ENCODE measurements at regions not wholly inside any gene's neighbourhood (a gene's known extent, or its start where the extent isn't known, plus 50 kb on each side); places are given as distances from the start of the nearest gene placed in this dataset.

DNA sequence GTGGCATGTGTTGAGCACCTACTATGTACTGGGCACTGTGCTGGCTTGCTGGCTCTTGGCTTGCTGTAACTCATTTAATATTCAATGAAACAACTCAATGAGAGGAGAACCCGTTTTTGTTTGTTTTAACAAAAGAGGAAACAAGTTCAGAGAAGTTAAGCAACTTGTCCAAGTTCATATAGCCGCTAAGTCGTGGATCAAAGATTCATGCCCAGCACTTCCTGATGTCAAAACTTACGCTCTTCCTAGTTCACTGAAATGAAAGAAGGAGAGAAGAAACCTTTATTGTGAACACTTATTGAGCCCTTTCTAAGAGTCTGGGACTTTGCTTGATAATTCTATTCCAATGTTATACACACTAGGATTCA lies 475.9 kb downstream of the PTPRU start:
- peak overlapping the region; percentile 49 for H3K27ac Mint-ChIP-seq
- ATAC-seq (no peak), DNase-seq (ENCODE audit: low spot score in 2 of 2) (no peak)
- H3K4me3 Mint-ChIP-seq: peak overlapping the region; percentile 13
- H3K4me1 Mint-ChIP-seq: peaks cover 43% of the 10 kb centered on the region
- no peaks in the 10 kb centered on the region for H3K9me3 Mint-ChIP-seq
- H3K36me3 Mint-ChIP-seq: no peaks in the 10 kb centered on the region

DNA sequence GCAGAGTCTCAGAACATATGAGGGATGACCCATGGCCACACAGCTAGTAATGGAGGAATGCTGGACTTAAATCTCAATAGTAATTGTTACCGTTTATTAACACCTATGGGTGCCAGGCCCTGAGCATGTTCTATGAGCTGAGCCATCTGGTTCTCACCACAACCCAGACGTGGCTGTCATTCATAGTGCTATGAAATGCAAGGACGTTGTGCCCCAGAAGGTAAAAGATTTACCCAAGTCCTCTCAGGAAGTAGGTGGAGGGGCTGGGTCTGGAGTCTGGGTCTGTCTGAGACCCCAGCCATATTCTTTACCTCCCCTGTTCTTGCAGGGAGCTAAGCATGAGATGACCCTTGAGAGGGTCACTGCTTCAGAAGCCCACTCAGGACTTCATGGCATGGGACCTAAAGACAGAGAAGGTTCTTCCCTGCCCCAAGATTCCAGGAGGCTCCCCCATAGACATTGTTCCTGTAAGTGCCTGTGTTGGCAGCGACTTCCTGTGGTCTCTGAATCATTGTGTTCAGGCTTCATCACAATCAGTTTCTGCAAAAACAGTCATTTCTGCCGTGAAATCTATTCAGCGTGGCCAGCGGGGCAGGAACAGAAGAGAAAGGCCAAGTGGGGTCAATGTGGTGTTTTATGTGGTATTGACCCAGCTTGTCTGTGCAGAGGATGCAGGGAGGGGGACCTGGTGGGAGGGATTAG lies 475.4 kb downstream of the PTPRU start:
- peaks cover 43% of the 10 kb centered on the region for H3K4me1 Mint-ChIP-seq
- no peaks in the 10 kb centered on the region for H3K9me3 Mint-ChIP-seq
- H3K36me3 Mint-ChIP-seq: no peaks in the 10 kb centered on the region
- H3K27ac Mint-ChIP-seq: peak overlapping the region; percentile 49
- ATAC-seq (peak; percentile 85), DNase-seq (ENCODE audit: low spot score in 2 of 2) (peak in 1 of 2 donors; percentile 75)
- peak overlapping the region; percentile 13 for H3K4me3 Mint-ChIP-seq

GRCh38 chr1:29709704-29710280 lies 473.5 kb downstream of the PTPRU start:
- ATAC-seq (no peak), DNase-seq (ENCODE audit: low spot score in 2 of 2) (no peak)
- Mint-ChIP-seq H3K4me3 (peak overlapping the region; percentile 21), H3K4me1 (peaks cover 43% of the 10 kb centered on the region), H3K36me3 (no peaks in the 10 kb centered on the region), H3K27ac (peak overlapping the region; percentile 82), H3K9me3 (no peaks in the 10 kb centered on the region)

DNA sequence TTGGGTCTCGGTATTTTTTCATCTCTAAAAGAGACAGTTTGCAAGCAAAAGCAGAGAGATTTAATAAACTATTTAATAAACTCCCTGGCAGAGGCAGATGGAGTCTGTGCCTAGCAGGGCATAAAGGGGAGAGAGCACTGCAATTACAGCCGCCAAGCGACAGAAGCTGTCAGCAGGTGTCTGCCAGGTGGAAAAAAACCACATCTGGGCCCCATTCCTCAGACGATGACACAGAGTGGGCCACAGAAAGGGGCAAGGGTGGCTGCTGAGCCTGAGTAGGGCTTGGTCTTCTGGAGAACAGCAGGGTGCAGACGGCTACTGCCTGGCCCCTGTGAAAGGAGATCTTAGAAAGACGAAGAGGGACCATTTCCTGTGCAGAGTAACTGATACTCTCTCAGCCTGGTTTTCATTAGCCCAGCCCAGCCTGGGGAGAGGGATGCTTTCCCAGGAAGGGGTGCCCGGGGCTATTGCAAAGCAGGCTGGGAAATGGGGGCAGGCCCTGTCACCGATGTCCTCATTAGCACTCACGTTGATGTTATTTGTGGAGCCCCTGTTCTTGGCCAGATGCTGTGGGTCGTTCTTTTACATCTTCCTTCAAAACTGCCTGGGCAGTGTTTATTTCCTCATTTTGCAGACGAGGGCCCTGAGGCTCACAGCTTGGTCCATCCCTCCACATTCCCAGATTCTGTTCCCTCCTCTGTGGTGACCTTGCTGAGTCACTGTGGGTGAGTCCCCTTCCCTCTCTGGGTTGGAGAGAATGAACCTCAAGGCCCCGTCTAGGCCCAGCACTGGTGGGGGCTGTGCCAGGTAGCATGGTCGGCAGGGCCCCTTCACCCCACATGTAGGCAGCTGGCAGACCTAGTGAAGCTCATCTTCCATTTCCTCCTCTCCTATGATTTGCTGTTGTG lies 472.7 kb downstream of the PTPRU start:
- no peak for DNase-seq (ENCODE audit: low spot score in 2 of 2)
- H3K4me1 Mint-ChIP-seq: peaks cover 43% of the 10 kb centered on the region
- no peaks in the 10 kb centered on the region for H3K9me3 Mint-ChIP-seq
- H3K27ac Mint-ChIP-seq: peak overlapping the region; percentile 82
- ATAC-seq: no peak
- peak overlapping the region; percentile 21 for H3K4me3 Mint-ChIP-seq
- H3K36me3 Mint-ChIP-seq: no peaks in the 10 kb centered on the region

DNA sequence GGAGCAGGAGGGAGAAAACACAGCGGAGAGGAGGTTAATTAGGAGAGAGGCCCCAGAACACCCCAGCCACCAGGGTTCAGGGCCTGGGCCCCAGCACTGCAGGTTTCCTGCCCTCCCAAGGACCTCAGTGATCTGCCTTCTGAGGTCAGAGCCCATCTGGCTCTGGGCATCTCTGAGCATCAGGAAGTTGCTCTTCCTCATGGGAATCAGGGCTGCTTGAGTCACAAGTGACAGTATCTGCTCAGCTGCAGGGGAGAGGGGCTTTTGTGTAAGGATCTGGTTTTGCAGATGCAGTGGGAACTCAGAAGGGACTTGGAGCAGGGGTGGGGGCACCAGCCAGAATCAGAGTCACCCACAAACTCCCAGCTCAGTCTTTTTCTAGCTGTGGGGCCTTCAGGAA lies 472.1 kb downstream of the PTPRU start:
- no peak for DNase-seq (ENCODE audit: low spot score in 2 of 2)
- no peak overlapping the region for H3K4me3 Mint-ChIP-seq
- H3K4me1 Mint-ChIP-seq: peaks cover 43% of the 10 kb centered on the region
- no peak overlapping the region for H3K27ac Mint-ChIP-seq
- ATAC-seq: no peak
- H3K9me3 Mint-ChIP-seq: no peaks in the 10 kb centered on the region
- no peaks in the 10 kb centered on the region for H3K36me3 Mint-ChIP-seq

- no peak overlapping the region for H3K4me3 Mint-ChIP-seq
- DNase-seq (ENCODE audit: low spot score in 2 of 2) (no peak), ATAC-seq (no peak)
- peaks cover 41% of the 10 kb centered on the region for H3K4me1 Mint-ChIP-seq
- no peaks in the 10 kb centered on the region for H3K9me3 Mint-ChIP-seq
- no peak overlapping the region for H3K27ac Mint-ChIP-seq
- H3K36me3 Mint-ChIP-seq: no peaks in the 10 kb centered on the region
These were observed 471.5 kb downstream of the PTPRU start for GRCh38 chr1:29707796-29708195.

- ATAC-seq: peak; percentile 63
- Mint-ChIP-seq H3K36me3 (no peaks in the 10 kb centered on the region), H3K27ac (no peak overlapping the region), H3K4me1 (peaks cover 32% of the 10 kb centered on the region), H3K9me3 (no peaks in the 10 kb centered on the region), H3K4me3 (no peak overlapping the region)
- peak in 1 of 2 donors; percentile 60 for DNase-seq (ENCODE audit: low spot score in 2 of 2)
These were observed 470.6 kb downstream of the PTPRU start for GRCh38 chr1:29706936-29707335.

DNA sequence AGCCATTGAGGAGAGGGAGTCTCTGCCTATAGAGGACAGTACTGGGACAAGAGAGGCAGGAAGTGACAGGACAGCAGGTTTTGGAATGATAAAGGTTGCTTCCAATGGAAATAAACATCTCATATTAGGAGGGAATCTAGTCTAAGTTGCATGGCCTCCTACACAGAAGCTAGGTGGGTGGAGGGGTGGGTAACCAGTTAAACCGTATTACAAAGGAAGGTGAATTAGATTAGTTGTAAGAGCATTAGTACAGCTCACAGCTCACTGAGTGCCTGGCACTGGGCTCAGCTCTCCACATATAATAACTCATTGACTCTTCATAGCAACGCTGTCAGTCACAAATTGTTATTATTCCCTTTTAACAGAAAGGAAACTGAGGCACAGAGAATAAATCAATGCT lies 468.1 kb downstream of the PTPRU start:
- H3K27ac Mint-ChIP-seq: no peak overlapping the region
- no peak for ATAC-seq
- no peak for DNase-seq (ENCODE audit: low spot score in 2 of 2)
- H3K4me3 Mint-ChIP-seq: no peak overlapping the region
- H3K36me3 Mint-ChIP-seq: no peaks in the 10 kb centered on the region
- H3K9me3 Mint-ChIP-seq: no peaks in the 10 kb centered on the region
- H3K4me1 Mint-ChIP-seq: peaks cover 17% of the 10 kb centered on the region

DNA sequence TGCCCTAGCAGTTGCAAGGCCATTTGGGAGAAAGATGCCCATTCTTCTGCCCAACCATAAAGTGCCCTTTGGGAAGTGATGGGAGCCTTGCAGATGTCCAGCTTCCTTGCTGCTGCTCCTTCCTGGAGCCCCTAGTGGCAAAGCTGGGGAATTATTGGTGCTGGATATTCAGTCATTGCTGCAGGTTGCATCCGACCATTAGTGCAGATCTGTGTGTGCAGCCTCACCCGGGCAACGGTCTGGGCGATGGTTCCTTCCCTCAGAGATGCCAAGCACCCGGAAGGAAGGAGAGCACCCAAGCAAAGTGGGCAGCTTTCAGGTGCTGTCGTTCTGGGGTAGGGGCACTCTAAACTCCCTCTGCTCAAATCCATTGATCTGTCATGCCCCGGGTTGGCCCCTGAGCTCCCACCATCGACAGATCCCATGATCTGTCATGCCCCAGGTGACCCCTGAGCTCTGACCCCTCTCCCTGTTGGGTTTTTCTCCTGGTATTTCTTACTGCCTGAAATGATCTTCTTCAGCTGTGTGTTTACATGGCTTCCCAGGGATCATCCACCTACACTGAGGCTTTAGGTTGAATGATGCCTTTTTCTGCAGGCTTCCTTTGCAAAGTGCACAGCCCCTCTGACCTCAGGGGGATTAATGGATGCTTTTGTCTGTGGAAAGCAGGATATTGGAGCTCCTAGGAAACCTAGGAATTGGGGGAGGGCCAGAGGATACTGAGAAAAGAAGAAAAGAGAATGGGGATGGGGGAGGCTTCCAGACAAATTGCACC lies 467.5 kb downstream of the PTPRU start:
- no peak for DNase-seq (ENCODE audit: low spot score in 2 of 2)
- Mint-ChIP-seq H3K4me3 (no peak overlapping the region), H3K4me1 (peaks cover 14% of the 10 kb centered on the region)

DNA sequence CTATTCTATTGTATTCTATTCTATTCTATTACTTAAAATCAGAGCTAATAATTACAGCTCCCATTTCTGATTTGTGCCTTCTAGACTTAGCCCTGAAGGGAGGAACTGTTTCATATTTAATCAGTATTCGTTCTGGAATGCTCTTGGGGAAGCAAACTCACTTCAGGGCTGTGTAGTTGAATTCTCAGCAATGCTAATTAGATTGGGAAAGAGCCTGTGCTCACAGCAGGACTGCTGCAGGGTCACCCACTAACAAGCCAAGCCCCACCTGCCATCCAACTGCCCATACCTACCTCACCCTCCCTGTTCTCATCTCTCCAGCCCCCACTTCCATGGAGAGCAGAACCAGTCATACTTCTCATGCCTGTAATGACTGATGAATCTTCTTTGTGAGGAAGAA lies 464.2 kb downstream of the PTPRU start:
- H3K4me3 Mint-ChIP-seq: no peak overlapping the region
- no peaks in the 10 kb centered on the region for H3K36me3 Mint-ChIP-seq
- no peak overlapping the region for H3K27ac Mint-ChIP-seq
- H3K9me3 Mint-ChIP-seq: no peaks in the 10 kb centered on the region
- H3K4me1 Mint-ChIP-seq: peaks cover 6% of the 10 kb centered on the region
- ATAC-seq (no peak), DNase-seq (ENCODE audit: low spot score in 2 of 2) (no peak)

More for the DNA sequence above, 467.5 kb downstream of the PTPRU start:
- ATAC-seq: no peak
- Mint-ChIP-seq H3K36me3 (no peaks in the 10 kb centered on the region), H3K27ac (no peak overlapping the region), H3K9me3 (no peaks in the 10 kb centered on the region)

DNA sequence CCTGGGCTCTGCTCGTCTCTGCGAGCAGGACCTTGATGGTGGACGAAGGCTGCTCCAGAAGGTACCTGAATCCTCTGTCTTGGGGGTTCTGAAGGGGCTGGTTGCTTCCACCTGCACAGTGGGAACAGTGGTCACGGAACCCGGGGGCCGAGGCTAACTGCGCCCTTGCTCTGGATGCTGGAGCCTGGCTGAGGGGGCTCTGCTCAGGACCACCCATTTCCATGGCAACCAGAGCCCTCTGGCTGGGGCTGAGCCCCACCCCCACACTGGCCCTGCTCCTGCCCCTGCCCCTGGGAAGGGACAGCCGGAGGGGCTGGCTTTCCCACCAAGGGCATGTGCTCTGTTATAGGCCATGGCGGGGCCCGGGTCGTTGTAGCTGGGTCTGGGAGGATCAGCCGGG lies 462.3 kb downstream of the PTPRU start:
- Mint-ChIP-seq H3K4me3 (no peak overlapping the region), H3K4me1 (peaks cover 6% of the 10 kb centered on the region), H3K27ac (no peak overlapping the region), H3K9me3 (no peaks in the 10 kb centered on the region), H3K36me3 (no peaks in the 10 kb centered on the region)
- peak; percentile 22 for ATAC-seq
- DNase-seq (ENCODE audit: low spot score in 2 of 2): no peak

DNA sequence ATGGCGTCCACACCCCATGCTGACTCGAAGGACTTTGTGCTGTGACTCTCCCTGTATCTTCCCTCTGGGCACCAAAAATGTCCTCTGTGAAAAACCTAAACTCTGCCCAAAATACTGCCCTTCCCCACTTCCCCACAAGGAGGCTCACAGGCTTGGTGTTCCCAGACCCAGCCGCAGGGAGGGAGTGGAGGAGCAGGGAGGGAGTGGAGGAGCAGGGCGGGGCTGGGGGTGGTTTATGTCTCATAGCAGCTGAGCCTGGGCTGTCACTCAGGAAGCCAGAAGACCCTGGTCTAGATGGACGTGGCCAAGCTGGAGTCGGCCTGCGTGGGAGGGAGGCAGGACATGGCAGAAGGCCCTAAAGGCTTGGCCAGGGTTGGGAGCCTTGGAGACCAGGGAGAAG lies 461.7 kb downstream of the PTPRU start:
- no peak for ATAC-seq
- H3K4me3 Mint-ChIP-seq: no peak overlapping the region
- no peak for DNase-seq (ENCODE audit: low spot score in 2 of 2)
- H3K4me1 Mint-ChIP-seq: peaks cover 6% of the 10 kb centered on the region
- no peaks in the 10 kb centered on the region for H3K36me3 Mint-ChIP-seq
- no peak overlapping the region for H3K27ac Mint-ChIP-seq
- H3K9me3 Mint-ChIP-seq: no peaks in the 10 kb centered on the region

DNA sequence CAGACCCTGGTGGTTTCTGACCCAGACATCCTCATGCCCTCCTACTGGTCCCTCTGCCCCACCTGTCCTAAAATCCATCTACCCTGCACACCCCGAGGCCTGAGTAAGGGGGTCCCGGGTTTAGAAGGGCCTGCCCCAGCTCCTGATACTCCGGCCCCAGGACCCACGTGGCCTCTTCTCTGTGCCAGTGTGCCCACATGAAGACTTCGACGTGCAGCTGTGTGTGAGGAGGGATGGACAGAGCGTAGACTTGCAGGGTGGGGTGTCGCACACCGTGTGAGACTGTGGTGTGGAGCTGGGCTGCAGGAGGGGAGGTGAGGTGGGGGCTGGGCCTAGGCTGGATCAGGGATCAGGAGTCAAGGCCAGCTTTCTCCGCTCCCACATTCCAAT lies 461.1 kb downstream of the PTPRU start:
- Mint-ChIP-seq H3K27ac (no peak overlapping the region), H3K4me1 (peaks cover 6% of the 10 kb centered on the region), H3K36me3 (no peaks in the 10 kb centered on the region), H3K4me3 (no peak overlapping the region), H3K9me3 (no peaks in the 10 kb centered on the region)
- ATAC-seq (no peak), DNase-seq (ENCODE audit: low spot score in 2 of 2) (no peak)

GRCh38 chr1:29696656-29697390 lies 460.5 kb downstream of the PTPRU start:
- no peaks in the 10 kb centered on the region for H3K36me3 Mint-ChIP-seq
- DNase-seq (ENCODE audit: low spot score in 2 of 2): no peak
- peaks cover 6% of the 10 kb centered on the region for H3K4me1 Mint-ChIP-seq
- ATAC-seq: no peak
- H3K4me3 Mint-ChIP-seq: no peak overlapping the region
- H3K27ac Mint-ChIP-seq: no peak overlapping the region
- H3K9me3 Mint-ChIP-seq: no peaks in the 10 kb centered on the region

DNA sequence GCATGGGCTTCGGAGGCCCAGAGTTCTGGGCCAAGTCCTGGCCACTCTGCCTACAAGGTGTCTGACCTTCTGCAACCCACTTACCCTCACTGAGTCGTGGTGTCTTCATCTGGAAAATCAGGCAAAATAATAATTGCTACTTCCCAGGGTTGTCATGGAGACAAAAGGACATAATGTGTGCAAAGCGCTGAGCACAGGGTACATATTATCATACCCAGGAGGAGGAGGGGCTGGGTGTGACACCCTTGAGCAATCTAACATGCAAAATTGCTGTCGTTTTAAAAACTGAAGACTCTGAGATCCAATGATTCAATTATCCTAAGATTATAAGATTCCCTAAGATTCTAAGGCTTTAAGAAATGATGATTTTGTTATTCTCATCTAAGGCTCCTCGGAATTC lies 459.5 kb downstream of the PTPRU start:
- Mint-ChIP-seq H3K9me3 (no peaks in the 10 kb centered on the region), H3K4me3 (no peak overlapping the region), H3K36me3 (no peaks in the 10 kb centered on the region), H3K27ac (no peak overlapping the region), H3K4me1 (peaks cover 6% of the 10 kb centered on the region)
- DNase-seq (ENCODE audit: low spot score in 2 of 2) (no peak), ATAC-seq (no peak)
